GM21737 (cell line): ENCODE measurements at regions not wholly inside any gene's neighbourhood (a gene's known extent, or its start where the extent isn't known, plus 50 kb on each side); places are given as distances from the start of the nearest gene placed in this dataset.

Source experiments
- ATAC-seq: cut with Tn5 transposase; IDR thresholded peaks from one replicate; pipeline ENCODE4 v1.9.1; 2021; ENCODE audit warnings: mild to moderate bottlenecking, moderate library complexity; ENCODE audit not compliant: unreplicated experiment

- ATAC-seq: no peak
Observed at GRCh38 chr12:116381240-116381743, 103.8 kb upstream of the MED13L start.

- ATAC-seq: no peak
Observed at GRCh38 chr12:116381744-116382685, 104.5 kb upstream of the MED13L start.

GRCh38 chr12:116382686-116383530, 105.4 kb upstream of the MED13L start:
- no peak for ATAC-seq

- no peak for ATAC-seq
Observed at GRCh38 chr12:116384175-116384574, 106.7 kb upstream of the MED13L start.

GRCh38 chr12:116384691-116385485, 107.4 kb upstream of the MED13L start:
- ATAC-seq: no peak

- no peak for ATAC-seq
Observed at GRCh38 chr12:116385486-116386217, 108.2 kb upstream of the MED13L start.

GRCh38 chr12:116389326-116389725, 111.8 kb upstream of the MED13L start:
- ATAC-seq: no peak

- ATAC-seq: no peak
Observed at GRCh38 chr12:116389990-116390389, 112.5 kb upstream of the MED13L start.

GRCh38 chr12:116390401-116391335, 113.2 kb upstream of the MED13L start:
- ATAC-seq: no peak

GRCh38 chr12:116391501-116391900, 114.0 kb upstream of the MED13L start:
- ATAC-seq: no peak

- ATAC-seq: no peak
Observed at GRCh38 chr12:116392061-116392460, 114.6 kb upstream of the MED13L start.

GRCh38 chr12:116393255-116393654, 115.8 kb upstream of the MED13L start:
- ATAC-seq: no peak

- ATAC-seq: no peak
Observed at GRCh38 chr12:116393859-116394650, 116.6 kb upstream of the MED13L start.

GRCh38 chr12:116395396-116395795, 117.9 kb upstream of the MED13L start:
- ATAC-seq: no peak

GRCh38 chr12:116397148-116397547, 119.7 kb upstream of the MED13L start:
- ATAC-seq: no peak

- no peak for ATAC-seq
Observed at GRCh38 chr12:116398193-116398592, 120.7 kb upstream of the MED13L start.

GRCh38 chr12:116399055-116399454, 121.6 kb upstream of the MED13L start:
- ATAC-seq: no peak
